H1 (cell line): ENCODE measurements at regions not wholly inside any gene's neighbourhood (a gene's known extent, or its start where the extent isn't known, plus 50 kb on each side); places are given as distances from the start of the nearest gene placed in this dataset.

ENCODE experiments used
- BCL11A ChIP-seq, 2 experiments: IDR thresholded peaks; one replicate each; pipeline ENCODE4 v1.6.1; 2011; ENCODE audit warnings: low read depth in 2 of 2, low read length in 2 of 2, mild to moderate bottlenecking in 2 of 2
- KDM1A ChIP-seq: fragments of 200-600, 300-600 bp; sonication (generic); IDR thresholded peaks from 2 replicates; pipeline ENCODE4 v1.7.1; 2016; ENCODE audit warnings: mild to moderate bottlenecking, low read length, borderline replicate concordance
- POLR2A ChIP-seq, 2 experiments: IDR thresholded peaks; 1 replicate in 1 of 2; 2 replicates in 1 of 2; pipeline ENCODE4 v1.6.1; 2011; ENCODE audit warnings: low read depth in 2 of 2, low read length in 2 of 2, mild to moderate bottlenecking in 2 of 2; ENCODE audit errors: control extremely low read depth in 1 of 2
- POLR2AphosphoS5 ChIP-seq: IDR thresholded peaks from 2 replicates; pipeline ENCODE4 v1.6.1; 2011; ENCODE audit warnings: low read depth, low read length
- RFX5 ChIP-seq: IDR thresholded peaks from 2 replicates; pipeline ENCODE4 v1.6.1; 2011; ENCODE audit warnings: low read depth, low read length, improper control_type of control experiment, borderline replicate concordance
- RNF2 ChIP-seq: fragments of 200-900, 300-1000 bp; sonication (generic); IDR thresholded peaks from 2 replicates; pipeline ENCODE4 v1.7.1; 2016; ENCODE audit warnings: borderline replicate concordance, low read depth, mild to moderate bottlenecking, antibody characterized with exemption, low read length; ENCODE audit not compliant: poor library complexity, severe bottlenecking; ENCODE audit errors: missing control alignments
- SUZ12 ChIP-seq: fragments of 200-600 bp; sonication (generic); IDR thresholded peaks from 2 replicates; pipeline ENCODE4 v1.6.1; 2012; ENCODE audit warnings: mild to moderate bottlenecking, inconsistent platforms, low read length, moderate library complexity, mixed read lengths
- TAF1 ChIP-seq: IDR thresholded peaks from 2 replicates; pipeline ENCODE4 v1.6.1; 2011; ENCODE audit warnings: mild to moderate bottlenecking, low read depth, low read length
- TF ChIP-seq, protein P1 (sequence below): fragments of 300-600 bp; sonication (generic); IDR thresholded peaks from 2 replicates; pipeline ENCODE4 v1.7.1; 2012; ENCODE audit warnings: low read length, moderate library complexity, mild to moderate bottlenecking, inconsistent platforms; ENCODE audit not compliant: insufficient replicate concordance

DNA sequence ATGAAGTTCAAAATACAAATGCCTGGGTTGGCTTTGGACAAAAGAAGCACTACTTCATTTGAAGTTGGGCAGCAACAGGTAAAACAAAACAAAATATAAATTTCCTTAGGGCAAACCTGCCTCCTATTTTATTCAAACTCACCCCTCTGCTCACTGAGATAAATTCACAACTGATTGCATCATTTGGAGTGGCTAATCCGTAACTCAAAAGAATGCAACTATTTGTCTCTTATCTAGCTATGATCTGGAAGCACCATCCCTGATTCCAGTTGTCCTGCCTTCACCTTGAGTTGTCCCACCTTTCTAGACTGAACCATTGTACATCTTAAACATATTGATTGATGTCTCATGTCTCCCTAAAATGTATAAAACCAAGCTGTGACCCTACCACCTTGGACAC is 145.0 kb downstream of the CCER1 start:
- TF ChIP-seq, protein P1, sequence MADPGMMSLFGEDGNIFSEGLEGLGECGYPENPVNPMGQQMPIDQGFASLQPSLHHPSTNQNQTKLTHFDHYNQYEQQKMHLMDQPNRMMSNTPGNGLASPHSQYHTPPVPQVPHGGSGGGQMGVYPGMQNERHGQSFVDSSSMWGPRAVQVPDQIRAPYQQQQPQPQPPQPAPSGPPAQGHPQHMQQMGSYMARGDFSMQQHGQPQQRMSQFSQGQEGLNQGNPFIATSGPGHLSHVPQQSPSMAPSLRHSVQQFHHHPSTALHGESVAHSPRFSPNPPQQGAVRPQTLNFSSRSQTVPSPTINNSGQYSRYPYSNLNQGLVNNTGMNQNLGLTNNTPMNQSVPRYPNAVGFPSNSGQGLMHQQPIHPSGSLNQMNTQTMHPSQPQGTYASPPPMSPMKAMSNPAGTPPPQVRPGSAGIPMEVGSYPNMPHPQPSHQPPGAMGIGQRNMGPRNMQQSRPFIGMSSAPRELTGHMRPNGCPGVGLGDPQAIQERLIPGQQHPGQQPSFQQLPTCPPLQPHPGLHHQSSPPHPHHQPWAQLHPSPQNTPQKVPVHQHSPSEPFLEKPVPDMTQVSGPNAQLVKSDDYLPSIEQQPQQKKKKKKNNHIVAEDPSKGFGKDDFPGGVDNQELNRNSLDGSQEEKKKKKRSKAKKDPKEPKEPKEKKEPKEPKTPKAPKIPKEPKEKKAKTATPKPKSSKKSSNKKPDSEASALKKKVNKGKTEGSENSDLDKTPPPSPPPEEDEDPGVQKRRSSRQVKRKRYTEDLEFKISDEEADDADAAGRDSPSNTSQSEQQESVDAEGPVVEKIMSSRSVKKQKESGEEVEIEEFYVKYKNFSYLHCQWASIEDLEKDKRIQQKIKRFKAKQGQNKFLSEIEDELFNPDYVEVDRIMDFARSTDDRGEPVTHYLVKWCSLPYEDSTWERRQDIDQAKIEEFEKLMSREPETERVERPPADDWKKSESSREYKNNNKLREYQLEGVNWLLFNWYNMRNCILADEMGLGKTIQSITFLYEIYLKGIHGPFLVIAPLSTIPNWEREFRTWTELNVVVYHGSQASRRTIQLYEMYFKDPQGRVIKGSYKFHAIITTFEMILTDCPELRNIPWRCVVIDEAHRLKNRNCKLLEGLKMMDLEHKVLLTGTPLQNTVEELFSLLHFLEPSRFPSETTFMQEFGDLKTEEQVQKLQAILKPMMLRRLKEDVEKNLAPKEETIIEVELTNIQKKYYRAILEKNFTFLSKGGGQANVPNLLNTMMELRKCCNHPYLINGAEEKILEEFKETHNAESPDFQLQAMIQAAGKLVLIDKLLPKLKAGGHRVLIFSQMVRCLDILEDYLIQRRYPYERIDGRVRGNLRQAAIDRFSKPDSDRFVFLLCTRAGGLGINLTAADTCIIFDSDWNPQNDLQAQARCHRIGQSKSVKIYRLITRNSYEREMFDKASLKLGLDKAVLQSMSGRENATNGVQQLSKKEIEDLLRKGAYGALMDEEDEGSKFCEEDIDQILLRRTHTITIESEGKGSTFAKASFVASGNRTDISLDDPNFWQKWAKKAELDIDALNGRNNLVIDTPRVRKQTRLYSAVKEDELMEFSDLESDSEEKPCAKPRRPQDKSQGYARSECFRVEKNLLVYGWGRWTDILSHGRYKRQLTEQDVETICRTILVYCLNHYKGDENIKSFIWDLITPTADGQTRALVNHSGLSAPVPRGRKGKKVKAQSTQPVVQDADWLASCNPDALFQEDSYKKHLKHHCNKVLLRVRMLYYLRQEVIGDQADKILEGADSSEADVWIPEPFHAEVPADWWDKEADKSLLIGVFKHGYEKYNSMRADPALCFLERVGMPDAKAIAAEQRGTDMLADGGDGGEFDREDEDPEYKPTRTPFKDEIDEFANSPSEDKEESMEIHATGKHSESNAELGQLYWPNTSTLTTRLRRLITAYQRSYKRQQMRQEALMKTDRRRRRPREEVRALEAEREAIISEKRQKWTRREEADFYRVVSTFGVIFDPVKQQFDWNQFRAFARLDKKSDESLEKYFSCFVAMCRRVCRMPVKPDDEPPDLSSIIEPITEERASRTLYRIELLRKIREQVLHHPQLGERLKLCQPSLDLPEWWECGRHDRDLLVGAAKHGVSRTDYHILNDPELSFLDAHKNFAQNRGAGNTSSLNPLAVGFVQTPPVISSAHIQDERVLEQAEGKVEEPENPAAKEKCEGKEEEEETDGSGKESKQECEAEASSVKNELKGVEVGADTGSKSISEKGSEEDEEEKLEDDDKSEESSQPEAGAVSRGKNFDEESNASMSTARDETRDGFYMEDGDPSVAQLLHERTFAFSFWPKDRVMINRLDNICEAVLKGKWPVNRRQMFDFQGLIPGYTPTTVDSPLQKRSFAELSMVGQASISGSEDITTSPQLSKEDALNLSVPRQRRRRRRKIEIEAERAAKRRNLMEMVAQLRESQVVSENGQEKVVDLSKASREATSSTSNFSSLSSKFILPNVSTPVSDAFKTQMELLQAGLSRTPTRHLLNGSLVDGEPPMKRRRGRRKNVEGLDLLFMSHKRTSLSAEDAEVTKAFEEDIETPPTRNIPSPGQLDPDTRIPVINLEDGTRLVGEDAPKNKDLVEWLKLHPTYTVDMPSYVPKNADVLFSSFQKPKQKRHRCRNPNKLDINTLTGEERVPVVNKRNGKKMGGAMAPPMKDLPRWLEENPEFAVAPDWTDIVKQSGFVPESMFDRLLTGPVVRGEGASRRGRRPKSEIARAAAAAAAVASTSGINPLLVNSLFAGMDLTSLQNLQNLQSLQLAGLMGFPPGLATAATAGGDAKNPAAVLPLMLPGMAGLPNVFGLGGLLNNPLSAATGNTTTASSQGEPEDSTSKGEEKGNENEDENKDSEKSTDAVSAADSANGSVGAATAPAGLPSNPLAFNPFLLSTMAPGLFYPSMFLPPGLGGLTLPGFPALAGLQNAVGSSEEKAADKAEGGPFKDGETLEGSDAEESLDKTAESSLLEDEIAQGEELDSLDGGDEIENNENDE: no peak
- no peak for TF ChIP-seq BCL11A (IDR thresholded peaks at IDR 0.05; ENCODE audit: low read depth in 2 of 2, low read length in 2 of 2)
- TF ChIP-seq KDM1A: no peak
- no peak for TF ChIP-seq RNF2
- no peak for TF ChIP-seq SUZ12
- no peak for TF ChIP-seq RFX5
- TF ChIP-seq POLR2A (IDR thresholded peaks at IDR 0.05; ENCODE audit: control extremely low read depth in 1 of 2, low read depth in 2 of 2, low read length in 2 of 2): no peak
- no peak for TF ChIP-seq POLR2AphosphoS5
- no peak for TF ChIP-seq TAF1
